AG10803 (cell line): ENCODE measurements at regions not wholly inside any gene's neighbourhood (a gene's known extent, or its start where the extent isn't known, plus 50 kb on each side); places are given as distances from the start of the nearest gene placed in this dataset.

Experiments
- DNase-seq: peaks from one replicate; pipeline ENCODE4 v3.0.0; 2010; ENCODE audit warnings: low read depth
- H3K4me3 ChIP-seq: 2 replicates; pipeline ENCODE4 v1.5.1; 2011; ENCODE audit warnings: mild to moderate bottlenecking, low read length, control low read depth
- CTCF ChIP-seq: conservative IDR thresholded peaks from 2 replicates; pipeline ENCODE4 v1.5.1; 2011; ENCODE audit warnings: mild to moderate bottlenecking, low read length, control low read depth, inconsistent platforms

- no peak overlapping the region for H3K4me3 ChIP-seq
- TF ChIP-seq CTCF = no peak
- DNase-seq = no peak
Observed at GRCh38 chr3:14346642-14347041, 55.8 kb upstream of the SLC6A6 start.

- DNase-seq = no peak
- no peak overlapping the region for H3K4me3 ChIP-seq
- TF ChIP-seq CTCF = no peak
Observed at GRCh38 chr3:14347110-14347509, 55.3 kb upstream of the SLC6A6 start.

GRCh38 chr3:14351617-14352001 lies 50.8 kb upstream of the SLC6A6 start:
- TF ChIP-seq CTCF = no peak
- H3K4me3 ChIP-seq = no peak overlapping the region
- no peak for DNase-seq

- H3K4me3 ChIP-seq = no peak overlapping the region
- DNase-seq = no peak
- TF ChIP-seq CTCF = no peak
Observed at GRCh38 chr3:14352002-14352627, 50.3 kb upstream of the SLC6A6 start.
